ENCODE measurements at regions not wholly inside any gene's neighbourhood (a gene's known extent, or its start where the extent isn't known, plus 50 kb on each side); places are given as distances from the start of the nearest gene placed in this dataset.

DNA sequence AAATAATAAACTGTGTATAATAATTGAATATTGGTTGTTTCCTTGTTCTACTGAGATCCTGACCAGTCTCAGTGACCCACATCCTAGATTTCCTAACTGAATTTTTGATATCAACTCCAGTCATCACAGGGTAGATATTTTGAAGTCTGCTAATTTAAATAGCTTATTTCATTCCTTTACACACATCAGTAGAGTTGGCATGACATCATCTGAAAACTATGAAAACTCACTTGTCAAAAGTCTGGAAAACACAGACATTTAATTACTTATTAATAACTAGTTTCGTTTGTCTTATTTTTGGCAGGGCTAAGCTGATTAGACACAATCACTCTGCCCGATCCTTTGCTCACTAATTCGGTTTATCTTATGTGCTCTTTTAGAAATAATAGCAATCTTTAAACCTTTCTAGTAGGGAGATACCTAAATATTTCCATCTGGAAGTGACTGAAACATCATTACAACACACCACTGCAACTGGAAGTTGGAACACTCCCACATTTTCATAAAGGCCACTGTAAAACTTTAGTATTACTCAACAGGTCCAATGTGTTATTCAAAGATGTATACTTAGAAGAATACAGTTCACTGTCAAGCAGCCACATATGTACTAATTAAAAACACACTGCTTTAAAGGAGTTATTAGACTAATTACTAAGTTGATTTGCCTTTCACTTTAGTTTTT is 198.4 kb upstream of the ZNF717 start:
- POLR2A ChIA-PET (ENCODE audit: partially characterized antibody) = no interaction called here
- FAIRE-seq = no peak

More for the DNA sequence above, 198.4 kb upstream of the ZNF717 start:
- no peak overlapping the region for H3K4me3 ChIP-seq (ENCODE audit: extremely low read depth in 1 of 4, insufficient read depth in 2 of 4, low read depth in 3 of 4, low read length in 4 of 4)
- no peak overlapping the region for H3K4ac ChIP-seq (replicated peaks; ENCODE audit: insufficient read length, low read depth, low read length)
- H3K79me1 ChIP-seq (ENCODE audit: low read depth, low read length) = no peaks in the 10 kb centered on the region
- TF ChIP-seq TCF12 (IDR thresholded peaks at IDR 0.05; ENCODE audit: low read depth, low read length) (no peak), HDAC6 (IDR thresholded peaks at IDR 0.05; ENCODE audit: low read depth, low read length) (no peak), CEBPB (IDR thresholded peaks at IDR 0.05; ENCODE audit: low read depth, low read length) (no peak), BCL11A (IDR thresholded peaks at IDR 0.05; ENCODE audit: low read depth in 2 of 2, low read length in 2 of 2) (no peak), GTF2F1 (IDR thresholded peaks at IDR 0.05; ENCODE audit: borderline replicate concordance, low read depth, low read length) (no peak), SIRT6 (IDR thresholded peaks at IDR 0.05; ENCODE audit: low read length) (no peak), CTBP2 (IDR thresholded peaks at IDR 0.05; ENCODE audit: borderline replicate concordance, insufficient read depth, insufficient read length, low read length) (no peak), RXRA (IDR thresholded peaks at IDR 0.05; ENCODE audit: insufficient read depth, low read depth, low read length) (no peak), NRF1 (IDR thresholded peaks at IDR 0.05; ENCODE audit: low read depth, low read length) (no peak), CBX5 (IDR thresholded peaks at IDR 0.05; ENCODE audit: low read depth, low read length) (no peak), SUZ12 (IDR thresholded peaks at IDR 0.05; ENCODE audit: low read length) (no peak)
- H3K14ac ChIP-seq (ENCODE audit: insufficient read length) = no peak overlapping the region
- WGBS, 2 experiments (ENCODE audit: extremely low coverage in 1 of 2, insufficient coverage in 1 of 2, insufficient read length in 1 of 2, insufficient replicate concordance in 2 of 2, low coverage in 1 of 2, low lambda C conversion rate in 2 of 2, missing lambda C conversion rate in 1 of 2) = 90% methylated on average over 3 of the region's 3 CpGs; no CpG with 5 or more reads in 1 of the 2 experiments
- no peak overlapping the region for H3K18ac ChIP-seq (ENCODE audit: extremely low read depth, low read length)
- no peaks in the 10 kb centered on the region for H4K20me1 ChIP-seq (replicated peaks in 1 of 2; ENCODE audit: control insufficient read depth in 1 of 2, insufficient read depth in 2 of 2, low read length in 2 of 2)
- H4K5ac ChIP-seq (ENCODE audit: insufficient read length, low read depth, low read length) = no peak overlapping the region
- H2BK5ac ChIP-seq (ENCODE audit: low read depth, low read length) = no peak overlapping the region
- no peak overlapping the region for H4K8ac ChIP-seq (ENCODE audit: extremely low read depth, insufficient read depth, low read length)
- no peak overlapping the region for H2BK120ac ChIP-seq (replicated peaks; ENCODE audit: low read depth, low read length)
- no peaks in the 10 kb centered on the region for H3K79me2 ChIP-seq (ENCODE audit: control insufficient read depth in 1 of 2, insufficient read depth in 2 of 2, low read length in 2 of 2)
- no peak overlapping the region for H4K91ac ChIP-seq (replicated peaks; ENCODE audit: insufficient read length, low read length)
- no peak for DNase-seq (ENCODE audit: low read depth in 1 of 2, low spot score in 2 of 2)
- CTCF ChIA-PET (ENCODE audit: partially characterized antibody) = no interaction called here
- H3K4me2 ChIP-seq (ENCODE audit: insufficient read depth in 1 of 2, low read depth in 2 of 2, low read length in 2 of 2) = no peak overlapping the region
- H3K27me3 ChIP-seq (replicated peaks in 1 of 4; ENCODE audit: control insufficient read depth in 3 of 4, extremely low read depth in 1 of 4, insufficient read depth in 3 of 4, low read length in 3 of 4) = no peaks in the 10 kb centered on the region
- H2BK20ac ChIP-seq (ENCODE audit: low read length) = no peak overlapping the region
- H2BK15ac ChIP-seq (ENCODE audit: low read length) = no peak overlapping the region
- H3K23me2 ChIP-seq (ENCODE audit: low read depth, low read length) = no peaks in the 10 kb centered on the region
- H2BK12ac ChIP-seq (ENCODE audit: low read depth, low read length) = no peak overlapping the region
- peaks cover 0 to 3% of the 10 kb centered on the region in 2 experiments; a peak in 1 of 4 replicates for H3K9me3 ChIP-seq (ENCODE audit: insufficient read depth in 2 of 2, low read depth in 1 of 2, low read length in 1 of 2)
- no peaks in the 10 kb centered on the region for H3K4me1 ChIP-seq (replicated peaks in 1 of 4; ENCODE audit: control insufficient read depth in 3 of 4, insufficient read depth in 4 of 4, low read length in 3 of 4)
- no peak overlapping the region for H2AFZ ChIP-seq (ENCODE audit: low read length)
- H3K56ac ChIP-seq (replicated peaks; ENCODE audit: insufficient read length, low read depth, low read length) = no peak overlapping the region
- H3K9ac ChIP-seq (replicated peaks in 1 of 4; ENCODE audit: extremely low read depth in 1 of 4, low read depth in 3 of 4, low read length in 3 of 4) = no peak overlapping the region
- H3K27ac ChIP-seq (ENCODE audit: low read depth, low read length) = no peak overlapping the region
- H3K36me3 ChIP-seq (ENCODE audit: control insufficient read depth in 2 of 4, insufficient read depth in 4 of 4, low read length in 3 of 4) = no peaks in the 10 kb centered on the region
- no peak overlapping the region for H2AK5ac ChIP-seq (ENCODE audit: low read depth, low read length)
- no peak overlapping the region for H3K23ac ChIP-seq (ENCODE audit: insufficient read length)

Measured in H1 (cell line).